ENCODE measurements at regions not wholly inside any gene's neighbourhood (a gene's known extent, or its start where the extent isn't known, plus 50 kb on each side); places are given as distances from the start of the nearest gene placed in this dataset.

- TF ChIP-seq EP300 (IDR thresholded peaks at IDR 0.05): no peak
- TF ChIP-seq POLR2A (IDR thresholded peaks at IDR 0.05): no peak
- TF ChIP-seq POLR2AphosphoS5 (IDR thresholded peaks at IDR 0.05): no peak
- TF ChIP-seq CTCF (IDR thresholded peaks at IDR 0.05): no peak
- no peaks in the 10 kb centered on the region for H3K4me1 ChIP-seq
- ATAC-seq: no peak
Measured at GRCh38 chr18:33814546-33814945, 236.5 kb downstream of the ASXL3 start.

GRCh38 chr18:33812186-33812585 lies 234.2 kb downstream of the ASXL3 start:
- Histone ChIP-seq H3K9me3 (no peaks in the 10 kb centered on the region), H3K27me3 (no peaks in the 10 kb centered on the region)
- 94% methylated on average over 2 of the region's 2 CpGs for WGBS, 2 donors (ENCODE audit: low coverage in 1 of 2)

More at GRCh38 chr18:33814546-33814945, 236.5 kb downstream of the ASXL3 start:
- no peaks in the 10 kb centered on the region for H3K36me3 ChIP-seq
- H3K27ac ChIP-seq: no peak overlapping the region
- H3K4me3 ChIP-seq: no peak overlapping the region
- H3K9me3 ChIP-seq: no peaks in the 10 kb centered on the region
- H3K27me3 ChIP-seq: peaks cover 9% of the 10 kb centered on the region

GRCh38 chr18:33805592-33805991 lies 227.6 kb downstream of the ASXL3 start:
- H3K9me3 ChIP-seq: no peaks in the 10 kb centered on the region
- peaks cover 5% of the 10 kb centered on the region for H3K27me3 ChIP-seq
- H3K27ac ChIP-seq: no peak overlapping the region
- 24 to 44% methylated on average over 4 of the region's 4 CpGs for WGBS, 2 donors (ENCODE audit: low coverage in 1 of 2)
- H3K36me3 ChIP-seq: no peaks in the 10 kb centered on the region
- ATAC-seq: no peak
- no peak overlapping the region for H3K4me3 ChIP-seq
- no peak for TF ChIP-seq POLR2AphosphoS5 (IDR thresholded peaks at IDR 0.05)
- no peak for TF ChIP-seq CTCF (IDR thresholded peaks at IDR 0.05)
- TF ChIP-seq EP300 (IDR thresholded peaks at IDR 0.05): no peak
- TF ChIP-seq POLR2A (IDR thresholded peaks at IDR 0.05): no peak
- H3K4me1 ChIP-seq: no peaks in the 10 kb centered on the region

More at GRCh38 chr18:33812186-33812585, 234.2 kb downstream of the ASXL3 start:
- ATAC-seq: no peak
- Histone ChIP-seq H3K4me3 (no peak overlapping the region), H3K27ac (no peak overlapping the region), H3K36me3 (no peaks in the 10 kb centered on the region), H3K4me1 (no peaks in the 10 kb centered on the region)
- TF ChIP-seq EP300 (IDR thresholded peaks at IDR 0.05): no peak
- TF ChIP-seq CTCF (IDR thresholded peaks at IDR 0.05): no peak
- TF ChIP-seq POLR2A (IDR thresholded peaks at IDR 0.05): no peak
- no peak for TF ChIP-seq POLR2AphosphoS5 (IDR thresholded peaks at IDR 0.05)

- no peak for ATAC-seq
- Histone ChIP-seq H3K27me3 (peaks cover 5% of the 10 kb centered on the region), H3K4me3 (no peak overlapping the region), H3K9me3 (no peaks in the 10 kb centered on the region), H3K36me3 (no peaks in the 10 kb centered on the region), H3K27ac (no peak overlapping the region), H3K4me1 (no peaks in the 10 kb centered on the region)
- 19 to 42% methylated on average over 3 of the region's 3 CpGs for WGBS, 2 donors (ENCODE audit: low coverage in 1 of 2)
- TF ChIP-seq POLR2AphosphoS5 (IDR thresholded peaks at IDR 0.05): no peak
- no peak for TF ChIP-seq POLR2A (IDR thresholded peaks at IDR 0.05)
- TF ChIP-seq CTCF (IDR thresholded peaks at IDR 0.05): no peak
- TF ChIP-seq EP300 (IDR thresholded peaks at IDR 0.05): no peak
Measured at GRCh38 chr18:33804258-33804657, 226.2 kb downstream of the ASXL3 start.

GRCh38 chr18:33803636-33804035 lies 225.6 kb downstream of the ASXL3 start:
- TF ChIP-seq POLR2A (IDR thresholded peaks at IDR 0.05): no peak
- TF ChIP-seq POLR2AphosphoS5 (IDR thresholded peaks at IDR 0.05): no peak
- TF ChIP-seq EP300 (IDR thresholded peaks at IDR 0.05): no peak
- TF ChIP-seq CTCF (IDR thresholded peaks at IDR 0.05): no peak
- WGBS, 2 donors (ENCODE audit: low coverage in 1 of 2): 33 to 46% methylated on average over 3 of the region's 3 CpGs

More at GRCh38 chr18:33803636-33804035, 225.6 kb downstream of the ASXL3 start:
- H3K4me1 ChIP-seq: no peaks in the 10 kb centered on the region
- H3K27ac ChIP-seq: no peak overlapping the region
- no peaks in the 10 kb centered on the region for H3K9me3 ChIP-seq
- no peak for ATAC-seq
- no peak overlapping the region for H3K4me3 ChIP-seq
- H3K36me3 ChIP-seq: no peaks in the 10 kb centered on the region
- H3K27me3 ChIP-seq: peaks cover 5% of the 10 kb centered on the region

Data from gastroesophageal sphincter (tissue), 4 donors.